ENCODE measurements at regions not wholly inside any gene's neighbourhood (a gene's known extent, or its start where the extent isn't known, plus 50 kb on each side); places are given as distances from the start of the nearest gene placed in this dataset.

- TF ChIP-seq, protein P1, sequence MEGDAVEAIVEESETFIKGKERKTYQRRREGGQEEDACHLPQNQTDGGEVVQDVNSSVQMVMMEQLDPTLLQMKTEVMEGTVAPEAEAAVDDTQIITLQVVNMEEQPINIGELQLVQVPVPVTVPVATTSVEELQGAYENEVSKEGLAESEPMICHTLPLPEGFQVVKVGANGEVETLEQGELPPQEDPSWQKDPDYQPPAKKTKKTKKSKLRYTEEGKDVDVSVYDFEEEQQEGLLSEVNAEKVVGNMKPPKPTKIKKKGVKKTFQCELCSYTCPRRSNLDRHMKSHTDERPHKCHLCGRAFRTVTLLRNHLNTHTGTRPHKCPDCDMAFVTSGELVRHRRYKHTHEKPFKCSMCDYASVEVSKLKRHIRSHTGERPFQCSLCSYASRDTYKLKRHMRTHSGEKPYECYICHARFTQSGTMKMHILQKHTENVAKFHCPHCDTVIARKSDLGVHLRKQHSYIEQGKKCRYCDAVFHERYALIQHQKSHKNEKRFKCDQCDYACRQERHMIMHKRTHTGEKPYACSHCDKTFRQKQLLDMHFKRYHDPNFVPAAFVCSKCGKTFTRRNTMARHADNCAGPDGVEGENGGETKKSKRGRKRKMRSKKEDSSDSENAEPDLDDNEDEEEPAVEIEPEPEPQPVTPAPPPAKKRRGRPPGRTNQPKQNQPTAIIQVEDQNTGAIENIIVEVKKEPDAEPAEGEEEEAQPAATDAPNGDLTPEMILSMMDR (IDR thresholded peaks at IDR 0.05; ENCODE audit: low read depth, low read length) = no peak
- Histone ChIP-seq H3K36me3 (no peaks in the 10 kb centered on the region), H3K9me3 (no peaks in the 10 kb centered on the region), H3K27me3 (no peaks in the 10 kb centered on the region), H3K4me1 (no peaks in the 10 kb centered on the region), H3K4me3 (ENCODE audit: low read depth, low read length) (no peak overlapping the region)
- no peak for DNase-seq
These were observed 143.8 kb downstream of the ZNF248 start for GRCh38 chr10:37713642-37714041.

DNA sequence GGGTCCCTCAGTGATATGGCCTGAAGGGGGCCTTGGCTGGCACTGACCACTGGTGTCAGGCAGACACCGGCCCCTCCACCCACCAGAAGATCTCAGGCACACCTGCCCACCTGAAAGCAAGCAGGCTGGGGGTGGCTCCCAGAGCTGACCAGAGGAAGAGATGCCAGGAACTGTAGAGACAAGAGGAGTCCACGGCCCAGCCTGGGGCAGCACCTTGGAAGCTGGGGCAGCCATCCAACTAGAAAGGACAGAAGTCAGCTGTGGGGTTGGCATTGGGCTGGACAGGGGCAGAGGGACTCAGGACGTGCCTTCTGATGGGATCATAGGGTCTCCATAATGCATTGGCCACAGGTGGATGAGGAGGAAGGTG, 144.3 kb downstream of the ZNF248 start:
- no peak overlapping the region for H3K4me3 ChIP-seq (ENCODE audit: low read depth, low read length)
- DNase-seq = no peak
- no peaks in the 10 kb centered on the region for H3K4me1 ChIP-seq
- H3K27me3 ChIP-seq = no peaks in the 10 kb centered on the region
- TF ChIP-seq, protein P1 (IDR thresholded peaks at IDR 0.05; ENCODE audit: low read depth, low read length) = no peak
- no peaks in the 10 kb centered on the region for H3K9me3 ChIP-seq
- no peaks in the 10 kb centered on the region for H3K36me3 ChIP-seq

DNA sequence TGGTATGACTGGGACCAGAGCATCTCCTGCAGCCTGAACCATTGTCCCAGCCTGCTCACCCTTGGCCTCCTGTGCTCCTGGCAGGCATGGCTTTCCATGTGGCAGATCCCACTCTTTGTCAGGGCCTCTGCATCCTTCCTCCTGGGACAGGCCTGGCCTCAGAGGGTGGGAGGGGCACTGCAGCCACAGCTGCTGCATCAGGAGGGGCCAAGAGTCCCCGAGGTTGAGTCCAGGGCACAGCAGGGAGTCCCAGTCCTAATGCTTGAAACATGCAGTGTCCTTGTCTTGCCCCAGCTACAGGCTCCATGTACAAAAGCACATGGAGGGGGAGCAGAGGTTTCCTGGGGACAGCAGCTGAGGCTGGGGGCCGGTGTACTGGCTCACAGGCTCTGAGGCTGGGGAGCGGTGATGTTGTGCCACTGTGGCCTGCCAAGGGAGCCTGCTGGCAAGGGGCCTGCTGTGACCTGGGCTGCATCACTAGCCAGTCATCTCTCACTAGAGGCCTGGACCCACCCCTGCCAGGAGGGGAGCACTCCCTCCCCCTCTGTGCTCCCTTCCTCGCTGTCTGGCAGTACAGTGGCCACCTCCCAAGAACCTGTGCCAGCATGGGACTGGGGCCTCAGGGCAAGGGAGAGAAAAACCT, 144.8 kb downstream of the ZNF248 start:
- no peaks in the 10 kb centered on the region for H3K4me1 ChIP-seq
- H3K36me3 ChIP-seq = no peaks in the 10 kb centered on the region
- H3K4me3 ChIP-seq (ENCODE audit: low read depth, low read length) = no peak overlapping the region
- no peaks in the 10 kb centered on the region for H3K27me3 ChIP-seq
- TF ChIP-seq, protein P1 (IDR thresholded peaks at IDR 0.05; ENCODE audit: low read depth, low read length) = no peak
- H3K9me3 ChIP-seq = no peaks in the 10 kb centered on the region
- DNase-seq = no peak

GRCh38 chr10:37711617-37712488, 145.6 kb downstream of the ZNF248 start:
- Histone ChIP-seq H3K36me3 (no peaks in the 10 kb centered on the region), H3K27me3 (no peaks in the 10 kb centered on the region)

DNA sequence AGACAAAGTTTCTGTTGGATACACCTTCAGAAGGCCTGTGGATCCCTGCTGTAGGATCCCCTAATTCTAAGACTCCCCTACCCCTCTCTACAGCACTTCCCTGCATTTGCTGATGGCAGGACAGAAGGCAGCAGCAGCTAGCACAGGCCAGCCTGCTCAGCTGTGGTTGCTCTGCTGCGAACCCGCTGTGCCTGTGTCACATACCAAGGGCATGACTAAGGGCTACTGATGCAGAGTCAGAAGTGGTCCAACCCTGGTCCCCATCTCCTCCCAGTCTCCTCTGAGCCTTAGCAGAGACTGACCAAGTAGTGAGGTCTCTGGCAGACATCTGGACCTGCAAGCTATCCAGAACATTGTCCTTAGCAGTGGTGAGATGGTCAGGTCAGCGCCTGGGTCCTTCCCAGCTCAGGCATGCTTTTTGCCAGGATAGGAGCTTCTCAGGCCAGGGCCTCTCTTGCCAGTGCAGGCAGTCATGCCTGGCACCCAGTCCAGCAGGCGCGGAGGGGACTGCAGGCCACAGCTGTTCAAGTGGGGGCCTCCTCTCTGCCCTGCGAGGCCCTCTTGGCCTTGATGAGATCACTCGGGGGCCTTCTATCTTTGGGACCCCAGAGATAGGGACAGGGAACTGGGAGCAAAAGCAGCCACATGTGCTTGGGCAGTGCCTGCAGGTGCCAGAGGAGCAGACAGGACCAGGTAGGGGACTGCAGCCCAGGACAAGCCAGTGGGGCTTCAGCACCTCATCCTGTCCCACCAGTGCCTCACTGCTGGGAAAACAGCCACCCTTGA, 146.4 kb downstream of the ZNF248 start:
- H3K9me3 ChIP-seq = no peaks in the 10 kb centered on the region

More at GRCh38 chr10:37711617-37712488, 145.6 kb downstream of the ZNF248 start:
- Histone ChIP-seq H3K4me1 (no peaks in the 10 kb centered on the region), H3K4me3 (ENCODE audit: low read depth, low read length) (no peak overlapping the region), H3K9me3 (no peaks in the 10 kb centered on the region)
- no peak for DNase-seq
- TF ChIP-seq, protein P1 (IDR thresholded peaks at IDR 0.05; ENCODE audit: low read depth, low read length) = no peak

More for the DNA sequence above, 146.4 kb downstream of the ZNF248 start:
- no peak overlapping the region for H3K4me3 ChIP-seq (ENCODE audit: low read depth, low read length)
- TF ChIP-seq, protein P1 (IDR thresholded peaks at IDR 0.05; ENCODE audit: low read depth, low read length) = no peak
- H3K4me1 ChIP-seq = no peaks in the 10 kb centered on the region
- no peak for DNase-seq
- H3K27me3 ChIP-seq = no peaks in the 10 kb centered on the region
- no peaks in the 10 kb centered on the region for H3K36me3 ChIP-seq
